ENCODE measurements at regions not wholly inside any gene's neighbourhood (a gene's known extent, or its start where the extent isn't known, plus 50 kb on each side); places are given as distances from the start of the nearest gene placed in this dataset.
"Not testable (repeated sequence)": the region's sequence is repeated elsewhere in the genome, so short reads cannot be mapped to it uniquely, and the experiment has no call there.

DNA sequence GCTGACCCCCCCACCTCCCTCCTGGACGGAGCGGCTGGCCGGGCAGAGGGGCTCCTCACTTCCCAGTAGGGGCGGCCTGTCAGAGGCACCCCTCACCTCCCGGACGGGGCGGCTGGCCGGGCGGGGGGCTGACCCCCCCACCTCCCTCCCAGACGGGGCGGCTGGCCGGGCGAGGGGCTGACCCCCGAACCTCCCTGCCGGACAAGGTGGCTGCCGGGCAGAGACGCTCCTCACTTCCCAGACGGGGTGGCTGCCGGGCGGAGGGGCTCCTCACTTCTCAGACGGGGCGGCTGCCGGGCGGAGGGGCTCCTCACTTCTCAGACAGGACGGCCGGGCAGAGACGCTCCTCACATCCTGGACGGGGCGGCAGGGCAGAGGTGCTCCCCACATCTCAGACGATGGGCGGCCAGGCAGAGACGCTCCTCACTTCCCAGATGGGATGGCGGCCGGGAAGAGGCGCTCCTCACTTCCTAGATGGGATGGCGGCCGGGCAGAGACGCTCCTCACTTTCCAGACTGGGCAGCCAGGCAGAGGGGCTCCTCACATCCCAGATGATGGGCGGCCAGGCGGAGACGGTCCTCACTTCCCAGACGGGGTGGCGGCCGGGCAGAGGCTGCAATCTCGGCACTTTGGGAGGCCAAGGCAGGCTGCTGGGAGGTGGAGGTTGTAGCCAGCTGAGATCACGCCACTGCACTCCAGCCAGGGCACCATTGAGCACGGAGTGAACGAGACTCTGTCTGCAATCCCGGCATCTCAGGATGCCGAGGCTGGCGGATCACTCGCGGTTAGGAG is 66.2 kb upstream of the PAPPA2 start:
- H3K4me1 ChIP-seq; ATAC-seq; H3K36me3 ChIP-seq; intact Hi-C loops (cut with DNase I); H3K27ac ChIP-seq; H3K27me3 ChIP-seq; H3K9me3 ChIP-seq; H3K4me3 ChIP-seq: not testable (repeated sequence)
- DNase-seq = peak in 1 of 4 donors; percentile 50

- no peak overlapping the region for H3K27ac ChIP-seq
- DNase-seq (no peak), ATAC-seq (no peak)
- peaks cover 0 to 1% of the 10 kb centered on the region in 2 donors for H3K9me3 ChIP-seq
- TF ChIP-seq, protein P1, sequence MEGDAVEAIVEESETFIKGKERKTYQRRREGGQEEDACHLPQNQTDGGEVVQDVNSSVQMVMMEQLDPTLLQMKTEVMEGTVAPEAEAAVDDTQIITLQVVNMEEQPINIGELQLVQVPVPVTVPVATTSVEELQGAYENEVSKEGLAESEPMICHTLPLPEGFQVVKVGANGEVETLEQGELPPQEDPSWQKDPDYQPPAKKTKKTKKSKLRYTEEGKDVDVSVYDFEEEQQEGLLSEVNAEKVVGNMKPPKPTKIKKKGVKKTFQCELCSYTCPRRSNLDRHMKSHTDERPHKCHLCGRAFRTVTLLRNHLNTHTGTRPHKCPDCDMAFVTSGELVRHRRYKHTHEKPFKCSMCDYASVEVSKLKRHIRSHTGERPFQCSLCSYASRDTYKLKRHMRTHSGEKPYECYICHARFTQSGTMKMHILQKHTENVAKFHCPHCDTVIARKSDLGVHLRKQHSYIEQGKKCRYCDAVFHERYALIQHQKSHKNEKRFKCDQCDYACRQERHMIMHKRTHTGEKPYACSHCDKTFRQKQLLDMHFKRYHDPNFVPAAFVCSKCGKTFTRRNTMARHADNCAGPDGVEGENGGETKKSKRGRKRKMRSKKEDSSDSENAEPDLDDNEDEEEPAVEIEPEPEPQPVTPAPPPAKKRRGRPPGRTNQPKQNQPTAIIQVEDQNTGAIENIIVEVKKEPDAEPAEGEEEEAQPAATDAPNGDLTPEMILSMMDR (IDR thresholded peaks at IDR 0.05) = no peak
- no peaks in the 10 kb centered on the region for H3K4me1 ChIP-seq
- no peaks in the 10 kb centered on the region for H3K36me3 ChIP-seq
- intact Hi-C loops (cut with DNase I) = no loop called here
- H3K4me3 ChIP-seq = no peak overlapping the region
- H3K27me3 ChIP-seq = no peaks in the 10 kb centered on the region
Measured at GRCh38 chr1:176391621-176392020, 71.4 kb upstream of the PAPPA2 start.

GRCh38 chr1:176384841-176385240 is 78.1 kb upstream of the PAPPA2 start:
- TF ChIP-seq, protein P1 (IDR thresholded peaks at IDR 0.05) = no peak
- Histone ChIP-seq H3K27me3 (no peaks in the 10 kb centered on the region), H3K4me1 (no peaks in the 10 kb centered on the region), H3K9me3 (peaks cover 0 to 2% of the 10 kb centered on the region in 2 donors), H3K4me3 (no peak overlapping the region), H3K27ac (no peak overlapping the region), H3K36me3 (no peaks in the 10 kb centered on the region)
- intact Hi-C loops (cut with DNase I) = no loop called here
- ATAC-seq = no peak
- no peak for DNase-seq

GRCh38 chr1:176382163-176382562 is 80.8 kb upstream of the PAPPA2 start:
- Histone ChIP-seq H3K9me3 (peaks cover 0 to 2% of the 10 kb centered on the region in 2 donors), H3K27me3 (no peaks in the 10 kb centered on the region), H3K4me3 (no peak overlapping the region), H3K36me3 (no peaks in the 10 kb centered on the region), H3K4me1 (no peaks in the 10 kb centered on the region), H3K27ac (no peak overlapping the region)
- DNase-seq (no peak), ATAC-seq (no peak)
- intact Hi-C loops (cut with DNase I) = no loop called here
- TF ChIP-seq, protein P1 (IDR thresholded peaks at IDR 0.05) = no peak

DNA sequence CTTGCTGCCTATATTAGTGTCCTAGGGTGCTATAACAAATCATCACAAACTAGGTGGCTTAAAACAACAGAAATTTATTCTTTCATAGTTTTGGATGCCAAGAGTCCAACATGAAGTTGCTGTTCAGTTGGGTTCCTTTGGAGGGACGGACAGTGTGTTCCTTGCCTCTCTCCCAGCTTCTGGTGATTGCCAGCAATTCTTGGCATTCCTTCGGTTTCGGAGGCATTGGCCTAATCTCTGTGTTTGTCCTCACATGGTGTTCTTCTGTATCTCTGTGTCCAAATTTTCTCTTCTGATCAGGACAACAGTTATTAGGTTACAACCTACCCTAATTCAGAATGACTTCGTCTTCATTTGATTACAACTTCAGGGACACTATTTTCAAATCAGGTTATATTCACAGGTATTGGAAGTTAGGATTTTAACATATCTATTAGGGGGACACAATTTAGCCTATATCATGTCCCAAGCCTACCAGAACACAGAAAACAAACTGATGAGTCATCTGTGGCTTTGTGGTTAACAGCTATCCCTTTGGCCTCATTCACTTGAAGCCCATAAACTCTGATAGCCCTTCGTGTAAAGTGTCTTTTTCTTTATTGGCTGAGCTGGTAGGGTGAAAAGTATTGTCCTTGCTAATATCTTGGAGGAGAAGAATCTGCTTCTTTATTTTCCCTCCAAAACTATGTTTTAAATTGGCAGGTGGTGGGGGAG is 83.2 kb upstream of the PAPPA2 start:
- Histone ChIP-seq H3K27ac (no peak overlapping the region), H3K4me1 (no peaks in the 10 kb centered on the region), H3K9me3 (no peaks in the 10 kb centered on the region), H3K27me3 (no peaks in the 10 kb centered on the region), H3K4me3 (no peak overlapping the region), H3K36me3 (no peaks in the 10 kb centered on the region)
- DNase-seq (no peak), ATAC-seq (no peak)
- TF ChIP-seq, protein P1 (IDR thresholded peaks at IDR 0.05) = no peak
- intact Hi-C loops (cut with DNase I) = loop anchor here in 1 of 2 donors (10.0 kb wide), 1 partner anchor 465 kb away; no protein-coding TSS in a partner anchor

Data from left lung (tissue), 4 donors.